Progenitor cell of endocrine pancreas (in vitro differentiated cells): ENCODE measurements at regions not wholly inside any gene's neighbourhood (a gene's known extent, or its start where the extent isn't known, plus 50 kb on each side); places are given as distances from the start of the nearest gene placed in this dataset.
A peak's percentile ranks its signal among the peaks of the same experiment; 100 is the strongest.

ENCODE experiments used
- DNase-seq: peaks from one replicate; pipeline ENCODE4 v3.0.0; 2021; ENCODE audit warnings: low spot score; ENCODE audit not compliant: unreplicated experiment
- H3K27ac Mint-ChIP-seq: 2 replicates; pipeline ENCODE4 v1.8.0; 2021; ENCODE audit warnings: mild to moderate bottlenecking, moderate library complexity, mixed read lengths
- H3K27me3 Mint-ChIP-seq: 2 replicates; pipeline ENCODE4 v1.8.0; 2021; ENCODE audit warnings: mixed read lengths
- H3K36me3 Mint-ChIP-seq: 2 replicates; pipeline ENCODE4 v1.8.0; 2022; ENCODE audit warnings: mixed read lengths; ENCODE audit not compliant: insufficient read depth
- H3K4me1 Mint-ChIP-seq: 2 replicates; pipeline ENCODE4 v1.8.0; 2021; ENCODE audit warnings: low read depth, mixed read lengths
- H3K4me3 Mint-ChIP-seq: 2 replicates; pipeline ENCODE4 v1.8.0; 2021; ENCODE audit warnings: low read depth, mild to moderate bottlenecking, moderate library complexity, mixed read lengths
- H3K9me3 Mint-ChIP-seq: 2 replicates; pipeline ENCODE4 v1.8.0; 2021; ENCODE audit warnings: low read depth, mixed read lengths
- CTCF ChIP-seq: fragments of 200-600 bp; sonication (generic); IDR thresholded peaks from one replicate; pipeline ENCODE4 v1.5.0; 2021; ENCODE audit warnings: antibody characterized with exemption, mild to moderate bottlenecking; ENCODE audit not compliant: unreplicated experiment

- TF ChIP-seq CTCF: no peak
- H3K27me3 Mint-ChIP-seq: peaks cover 25% of the 10 kb centered on the region
- H3K4me3 Mint-ChIP-seq: no peak overlapping the region
- H3K36me3 Mint-ChIP-seq: no peaks in the 10 kb centered on the region
- peaks cover 6% of the 10 kb centered on the region for H3K4me1 Mint-ChIP-seq
- no peak overlapping the region for H3K27ac Mint-ChIP-seq
- no peak for DNase-seq
- H3K9me3 Mint-ChIP-seq: no peaks in the 10 kb centered on the region
Observed at GRCh38 chr14:22476887-22477286, 112.1 kb downstream of the DAD1 start.

GRCh38 chr14:22476005-22476751, 112.8 kb downstream of the DAD1 start:
- no peaks in the 10 kb centered on the region for H3K9me3 Mint-ChIP-seq
- no peak overlapping the region for H3K4me3 Mint-ChIP-seq
- no peak overlapping the region for H3K27ac Mint-ChIP-seq
- H3K36me3 Mint-ChIP-seq: no peaks in the 10 kb centered on the region
- H3K27me3 Mint-ChIP-seq: peaks cover 18% of the 10 kb centered on the region
- no peak for TF ChIP-seq CTCF
- H3K4me1 Mint-ChIP-seq: peaks cover 6% of the 10 kb centered on the region
- DNase-seq: no peak

- no peaks in the 10 kb centered on the region for H3K9me3 Mint-ChIP-seq
- H3K4me1 Mint-ChIP-seq: peaks cover 5% of the 10 kb centered on the region
- TF ChIP-seq CTCF: no peak
- H3K27me3 Mint-ChIP-seq: peaks cover 12% of the 10 kb centered on the region
- no peak overlapping the region for H3K27ac Mint-ChIP-seq
- no peaks in the 10 kb centered on the region for H3K36me3 Mint-ChIP-seq
- H3K4me3 Mint-ChIP-seq: no peak overlapping the region
- DNase-seq: no peak
Observed at GRCh38 chr14:22475381-22475780, 113.6 kb downstream of the DAD1 start.

GRCh38 chr14:22474730-22475351, 114.2 kb downstream of the DAD1 start:
- no peak for DNase-seq
- no peak overlapping the region for H3K4me3 Mint-ChIP-seq
- peaks cover 12% of the 10 kb centered on the region for H3K27me3 Mint-ChIP-seq
- H3K9me3 Mint-ChIP-seq: no peaks in the 10 kb centered on the region
- no peak for TF ChIP-seq CTCF
- H3K4me1 Mint-ChIP-seq: peaks cover 5% of the 10 kb centered on the region
- no peak overlapping the region for H3K27ac Mint-ChIP-seq
- no peaks in the 10 kb centered on the region for H3K36me3 Mint-ChIP-seq

GRCh38 chr14:22472935-22473854, 115.8 kb downstream of the DAD1 start:
- no peak for DNase-seq
- H3K4me3 Mint-ChIP-seq: no peak overlapping the region
- H3K4me1 Mint-ChIP-seq: peaks cover 2% of the 10 kb centered on the region
- no peaks in the 10 kb centered on the region for H3K9me3 Mint-ChIP-seq
- peaks cover 9% of the 10 kb centered on the region for H3K27me3 Mint-ChIP-seq
- TF ChIP-seq CTCF: peak; percentile 57
- H3K27ac Mint-ChIP-seq: no peak overlapping the region
- no peaks in the 10 kb centered on the region for H3K36me3 Mint-ChIP-seq
